ENCODE measurements at regions not wholly inside any gene's neighbourhood (a gene's known extent, or its start where the extent isn't known, plus 50 kb on each side); places are given as distances from the start of the nearest gene placed in this dataset.

DNA sequence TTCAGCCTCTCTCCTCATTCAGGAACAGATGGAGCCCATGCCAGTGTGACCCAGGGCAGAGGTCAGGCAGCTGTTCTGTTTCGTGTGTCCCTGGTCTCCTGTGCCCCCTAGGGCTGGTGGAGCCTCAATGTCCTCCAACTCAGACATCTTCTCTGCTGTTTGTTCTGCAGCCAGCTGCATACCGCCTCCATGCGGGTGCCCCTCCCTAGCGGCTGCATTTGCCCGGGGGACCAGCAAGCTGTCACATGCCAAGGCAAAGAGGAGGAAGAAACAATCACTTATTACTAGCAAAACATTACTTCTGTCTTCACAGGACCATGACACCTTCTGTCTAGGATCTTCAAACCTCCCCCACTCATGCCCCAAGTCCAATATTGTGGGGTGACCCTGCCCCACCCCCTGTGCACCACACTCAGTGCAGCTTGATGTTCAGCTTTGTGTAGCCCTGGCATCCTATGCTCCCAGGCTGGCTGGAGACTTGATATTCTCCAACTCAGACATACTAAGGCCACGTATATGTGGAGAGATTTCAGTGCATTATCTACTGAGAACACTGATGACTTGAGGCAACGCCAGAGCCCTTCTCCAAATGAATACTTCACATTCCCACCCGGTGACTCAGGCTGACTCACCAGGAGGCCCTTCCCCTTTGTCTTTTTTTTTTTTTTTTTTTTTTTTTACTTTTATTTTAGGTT, 188.9 kb downstream of the SKIDA1 start:
- H3K36me3 ChIP-seq (ENCODE audit: control insufficient read depth in 2 of 2, extremely low read depth in 1 of 2, insufficient read depth in 1 of 2, low read length in 1 of 2): no peaks in the 10 kb centered on the region
- no peaks in the 10 kb centered on the region for H3K36me3 Mint-ChIP-seq
- no peak overlapping the region for H3K4me3 Mint-ChIP-seq
- H3K4me3 ChIP-seq (ENCODE audit: control insufficient read depth in 1 of 2, extremely low read depth in 1 of 2, low read length in 1 of 2): no peak overlapping the region
- no peak overlapping the region for H3K27ac ChIP-seq (ENCODE audit: low read length)
- H3K27me3 ChIP-seq (replicated peaks in 1 of 2; ENCODE audit: control insufficient read depth in 2 of 2, extremely low read depth in 1 of 2, insufficient read depth in 2 of 2, low read length in 1 of 2): peaks cover 0 to 2% of the 10 kb centered on the region in 2 experiments
- no peaks in the 10 kb centered on the region for H3K9me3 ChIP-seq
- no peaks in the 10 kb centered on the region for H3K4me1 ChIP-seq (ENCODE audit: control insufficient read depth in 1 of 2, extremely low read depth in 1 of 2, insufficient read depth in 2 of 2, low read length in 2 of 2)
- no peaks in the 10 kb centered on the region for H3K4me1 Mint-ChIP-seq
- POLR2A ChIA-PET: no interaction called here
- WGBS (ENCODE audit: insufficient coverage): 100% methylated on average over 3 of the region's 8 CpGs
- H3K27me3 Mint-ChIP-seq: peaks cover 6 to 7% of the 10 kb centered on the region in 2 donors
- H3K9me3 Mint-ChIP-seq: no peaks in the 10 kb centered on the region
- DNase-seq (no peak), ATAC-seq (replicated peaks in 1 of 4) (no peak)
- CTCF ChIA-PET: no interaction called here
- no peak overlapping the region for H3K27ac Mint-ChIP-seq

DNA sequence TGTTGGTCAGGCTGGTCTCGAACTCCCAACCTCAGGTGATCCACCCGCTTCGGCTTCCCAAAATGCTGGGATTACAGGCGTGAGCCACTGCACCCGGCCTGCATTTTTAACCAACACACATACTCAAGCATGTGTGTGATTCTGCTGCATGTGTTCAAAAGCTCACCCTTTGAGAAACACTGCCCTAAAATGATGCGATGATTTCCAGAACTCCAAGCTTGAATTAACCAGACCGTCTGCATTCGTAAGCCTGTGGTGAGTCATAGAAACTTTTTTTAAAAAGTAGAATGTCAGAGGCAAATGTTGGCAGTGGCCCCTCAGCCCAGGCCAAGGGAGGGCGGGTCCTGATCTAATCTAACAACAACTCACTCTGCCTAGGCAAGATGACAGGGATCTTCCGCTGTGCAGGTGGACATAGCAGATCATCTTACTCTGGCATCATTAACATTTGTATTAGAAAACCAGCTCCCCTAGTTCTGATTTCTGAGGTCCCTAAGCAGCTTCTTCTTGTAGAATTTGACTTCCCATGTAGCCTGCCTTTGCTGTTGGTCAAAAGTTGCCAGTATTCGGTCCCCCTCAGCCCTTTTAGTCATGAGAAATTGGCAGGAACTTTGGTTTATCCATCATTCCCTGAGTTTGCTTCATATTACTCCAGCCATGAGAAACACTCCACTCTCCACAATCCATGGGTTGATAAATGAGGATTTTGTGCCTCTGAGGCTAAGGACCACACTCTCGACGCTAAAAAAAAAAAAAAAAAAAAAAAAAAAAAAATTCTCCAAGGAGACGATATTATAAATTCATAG, 190.4 kb downstream of the SKIDA1 start:
- Mint-ChIP-seq H3K36me3 (no peaks in the 10 kb centered on the region), H3K27ac (no peak overlapping the region), H3K4me1 (no peaks in the 10 kb centered on the region), H3K27me3 (peaks cover 0 to 3% of the 10 kb centered on the region in 2 donors), H3K9me3 (no peaks in the 10 kb centered on the region), H3K4me3 (no peak overlapping the region)
- WGBS (ENCODE audit: insufficient coverage): 83% methylated on average over 2 of the region's 14 CpGs
- CTCF ChIA-PET: no interaction called here
- Histone ChIP-seq H3K4me3 (ENCODE audit: control insufficient read depth in 1 of 2, extremely low read depth in 1 of 2, low read length in 1 of 2) (no peak overlapping the region), H3K36me3 (ENCODE audit: control insufficient read depth in 2 of 2, extremely low read depth in 1 of 2, insufficient read depth in 1 of 2, low read length in 1 of 2) (no peaks in the 10 kb centered on the region), H3K27me3 (replicated peaks in 1 of 2; ENCODE audit: control insufficient read depth in 2 of 2, extremely low read depth in 1 of 2, insufficient read depth in 2 of 2, low read length in 1 of 2) (peaks cover 0 to 2% of the 10 kb centered on the region in 2 experiments), H3K27ac (ENCODE audit: low read length) (no peak overlapping the region), H3K9me3 (no peaks in the 10 kb centered on the region), H3K4me1 (ENCODE audit: control insufficient read depth in 1 of 2, extremely low read depth in 1 of 2, insufficient read depth in 2 of 2, low read length in 2 of 2) (no peaks in the 10 kb centered on the region)
- no peak for DNase-seq
- ATAC-seq (replicated peaks in 1 of 4): no peak
- POLR2A ChIA-PET: no interaction called here

DNA sequence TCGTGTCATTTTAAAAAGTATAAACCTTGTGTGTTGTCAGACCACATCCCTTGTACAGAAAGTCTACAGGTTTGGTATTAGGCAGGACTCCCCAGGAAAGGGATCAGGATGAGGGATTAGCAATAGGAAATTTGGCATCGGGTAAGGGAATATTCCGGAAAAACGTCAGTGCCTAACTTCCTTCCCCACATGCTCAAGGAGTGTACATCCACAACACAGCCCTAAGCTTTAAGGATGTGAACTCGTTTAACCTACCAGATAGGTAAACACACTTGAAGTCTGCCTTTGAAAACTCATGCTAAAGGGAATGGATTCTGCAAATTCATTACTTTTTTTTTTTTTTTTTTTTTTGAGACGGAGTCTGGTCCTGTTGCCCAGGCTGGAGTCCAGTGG, 194.9 kb downstream of the SKIDA1 start:
- Mint-ChIP-seq H3K9me3 (no peaks in the 10 kb centered on the region), H3K27me3 (peaks cover 1 to 11% of the 10 kb centered on the region in 2 donors), H3K4me3 (no peak overlapping the region), H3K36me3 (no peaks in the 10 kb centered on the region), H3K27ac (no peak overlapping the region), H3K4me1 (no peaks in the 10 kb centered on the region)
- Histone ChIP-seq H3K4me1 (ENCODE audit: control insufficient read depth in 1 of 2, extremely low read depth in 1 of 2, insufficient read depth in 2 of 2, low read length in 2 of 2) (no peaks in the 10 kb centered on the region), H3K27me3 (replicated peaks in 1 of 2; ENCODE audit: control insufficient read depth in 2 of 2, extremely low read depth in 1 of 2, insufficient read depth in 2 of 2, low read length in 1 of 2) (peaks cover 0 to 3% of the 10 kb centered on the region in 2 experiments), H3K4me3 (ENCODE audit: control insufficient read depth in 1 of 2, extremely low read depth in 1 of 2, low read length in 1 of 2) (no peak overlapping the region), H3K27ac (ENCODE audit: low read length) (no peak overlapping the region), H3K36me3 (ENCODE audit: control insufficient read depth in 2 of 2, extremely low read depth in 1 of 2, insufficient read depth in 1 of 2, low read length in 1 of 2) (no peaks in the 10 kb centered on the region), H3K9me3 (no peaks in the 10 kb centered on the region)
- DNase-seq: no peak
- ChIA-PET POLR2A (interaction anchor here in 1 of 2 donors (0.6 kb wide), 1 partner anchor 739 kb away, joined by 11 read pairs; no protein-coding TSS in a partner anchor), CTCF (no interaction called here)
- 80% methylated on average over 1 of the region's 6 CpGs for WGBS (ENCODE audit: insufficient coverage)
- ATAC-seq (replicated peaks in 1 of 4): no peak

DNA sequence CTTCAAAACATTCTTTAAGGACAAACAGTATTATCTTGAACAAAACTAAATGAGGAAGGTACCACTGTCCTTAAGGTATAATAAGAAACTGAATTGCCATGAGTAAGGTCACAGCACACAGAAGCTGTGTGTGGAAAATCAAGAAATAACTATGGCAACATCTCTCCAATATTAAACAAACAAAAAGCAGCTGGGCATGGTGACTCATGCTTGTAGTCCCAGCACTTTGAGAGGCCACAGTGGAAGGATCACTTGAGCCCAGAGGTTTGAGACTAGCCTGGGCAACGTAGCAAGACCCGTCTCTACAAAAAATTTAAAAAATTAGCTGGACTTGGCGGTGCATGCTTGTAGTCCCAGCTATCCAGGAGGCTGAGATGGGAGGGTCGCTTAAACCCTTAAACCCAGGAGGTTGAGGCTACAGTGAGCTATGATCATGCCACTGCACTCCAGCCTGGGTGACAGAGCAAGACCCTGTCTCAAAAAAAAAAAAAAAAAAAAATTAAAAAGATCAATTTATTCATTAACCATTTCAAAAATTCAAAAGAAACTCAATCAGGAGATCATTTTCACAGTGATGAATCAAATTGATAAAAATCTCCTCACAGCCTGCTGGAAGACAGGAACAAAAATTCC, 195.4 kb downstream of the SKIDA1 start:
- POLR2A ChIA-PET: interaction anchor here in 1 of 2 donors (0.6 kb wide), 1 partner anchor 740 kb away, joined by 11 read pairs; no protein-coding TSS in a partner anchor

DNA sequence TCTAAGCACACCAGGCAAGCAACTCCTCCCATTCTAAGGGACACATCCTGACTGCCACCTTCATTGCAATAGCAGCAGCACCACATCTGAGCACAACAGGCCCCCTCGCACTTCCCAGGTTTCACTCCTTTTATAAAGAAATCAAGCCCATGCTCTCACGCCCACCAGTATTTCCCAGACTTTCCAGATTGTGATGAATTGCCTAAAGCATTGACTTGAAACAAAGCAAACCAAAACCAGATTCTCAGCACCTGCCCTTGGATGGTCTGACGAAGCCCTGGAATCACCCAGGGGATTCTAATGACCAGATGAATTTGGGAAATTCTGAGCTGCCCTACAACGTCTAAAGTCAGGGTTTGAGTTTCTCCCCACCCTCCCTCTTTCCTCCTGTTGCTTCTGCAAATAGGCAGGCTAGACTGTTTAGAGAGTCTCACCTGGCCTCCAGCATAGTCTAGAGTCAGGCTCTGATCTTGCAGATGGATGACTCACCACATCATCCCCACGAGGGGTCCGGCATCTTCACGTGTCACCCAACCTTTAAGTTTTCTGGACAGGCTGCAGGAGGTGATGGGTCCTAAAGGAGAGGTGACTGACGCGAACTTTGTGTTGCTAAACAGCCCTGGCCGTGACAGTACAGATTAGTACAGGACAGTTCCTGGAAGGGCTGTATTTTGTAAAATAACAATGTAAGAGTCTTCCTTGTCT, 198.0 kb downstream of the SKIDA1 start:
- no peaks in the 10 kb centered on the region for H3K9me3 Mint-ChIP-seq
- H3K36me3 ChIP-seq (ENCODE audit: control insufficient read depth in 2 of 2, extremely low read depth in 1 of 2, insufficient read depth in 1 of 2, low read length in 1 of 2): no peaks in the 10 kb centered on the region
- no peak for DNase-seq
- no peak overlapping the region for H3K27ac Mint-ChIP-seq
- H3K36me3 Mint-ChIP-seq: no peaks in the 10 kb centered on the region
- H3K9me3 ChIP-seq: no peaks in the 10 kb centered on the region
- no peaks in the 10 kb centered on the region for H3K4me1 ChIP-seq (ENCODE audit: control insufficient read depth in 1 of 2, extremely low read depth in 1 of 2, insufficient read depth in 2 of 2, low read length in 2 of 2)
- ChIA-PET POLR2A (no interaction called here), CTCF (interaction anchor here in 1 of 2 donors (0.6 kb wide), 1 partner anchor 126 kb away, joined by 3 read pairs; no protein-coding TSS in a partner anchor)
- ATAC-seq (replicated peaks in 1 of 4): no peak
- H3K4me3 Mint-ChIP-seq: no peak overlapping the region
- H3K4me1 Mint-ChIP-seq: no peaks in the 10 kb centered on the region
- peaks cover 1 to 11% of the 10 kb centered on the region in 2 donors for H3K27me3 Mint-ChIP-seq
- no peak overlapping the region for H3K27ac ChIP-seq (ENCODE audit: low read length)
- peaks cover 0 to 3% of the 10 kb centered on the region in 2 experiments for H3K27me3 ChIP-seq (replicated peaks in 1 of 2; ENCODE audit: control insufficient read depth in 2 of 2, extremely low read depth in 1 of 2, insufficient read depth in 2 of 2, low read length in 1 of 2)
- 78% methylated on average over 5 of the region's 10 CpGs for WGBS (ENCODE audit: insufficient coverage)
- no peak overlapping the region for H3K4me3 ChIP-seq (ENCODE audit: control insufficient read depth in 1 of 2, extremely low read depth in 1 of 2, low read length in 1 of 2)

More for the DNA sequence above, 195.4 kb downstream of the SKIDA1 start:
- Histone ChIP-seq H3K27ac (ENCODE audit: low read length) (no peak overlapping the region), H3K4me3 (ENCODE audit: control insufficient read depth in 1 of 2, extremely low read depth in 1 of 2, low read length in 1 of 2) (no peak overlapping the region), H3K9me3 (no peaks in the 10 kb centered on the region), H3K4me1 (ENCODE audit: control insufficient read depth in 1 of 2, extremely low read depth in 1 of 2, insufficient read depth in 2 of 2, low read length in 2 of 2) (no peaks in the 10 kb centered on the region), H3K36me3 (ENCODE audit: control insufficient read depth in 2 of 2, extremely low read depth in 1 of 2, insufficient read depth in 1 of 2, low read length in 1 of 2) (no peaks in the 10 kb centered on the region), H3K27me3 (replicated peaks in 1 of 2; ENCODE audit: control insufficient read depth in 2 of 2, extremely low read depth in 1 of 2, insufficient read depth in 2 of 2, low read length in 1 of 2) (peaks cover 0 to 3% of the 10 kb centered on the region in 2 experiments)
- DNase-seq: no peak
- CTCF ChIA-PET: no interaction called here
- ATAC-seq (replicated peaks in 1 of 4): no peak
- no peaks in the 10 kb centered on the region for H3K36me3 Mint-ChIP-seq
- peaks cover 1 to 11% of the 10 kb centered on the region in 2 donors for H3K27me3 Mint-ChIP-seq
- no peaks in the 10 kb centered on the region for H3K9me3 Mint-ChIP-seq
- H3K4me3 Mint-ChIP-seq: no peak overlapping the region
- no peak overlapping the region for H3K27ac Mint-ChIP-seq
- no peaks in the 10 kb centered on the region for H3K4me1 Mint-ChIP-seq
- WGBS (ENCODE audit: insufficient coverage): 86% methylated on average over 3 of the region's 4 CpGs

Data from T-cell (primary cell).